Heart left ventricle (tissue), 16 donors: ENCODE measurements at regions not wholly inside any gene's neighbourhood (a gene's known extent, or its start where the extent isn't known, plus 50 kb on each side); places are given as distances from the start of the nearest gene placed in this dataset.

Experiments
- ATAC-seq, 4 donors: fragments of 200-7000 bp; cut with Tn5 transposase; one replicate each; pipeline ENCODE4 v1.9.1; 2020 to 2022; ENCODE audit warnings: moderate library complexity in 4 of 4, mild to moderate bottlenecking in 3 of 4, moderate number of reproducible peaks in 1 of 4
- DNase-seq, 5 donors: peaks; one replicate each; pipeline ENCODE4 v3.0.0-alpha.2; 2020
- H3K27ac ChIP-seq, 12 donors: fragments of 200-600 bp; sonication (generic) in 4 of 12; one replicate each; pipeline versions ENCODE4 v1.5.0 to v1.8.0; 2016 to 2022; ENCODE audit warnings: mild to moderate bottlenecking in 2 of 12
- H3K27me3 ChIP-seq, 9 donors: fragments of 200-600 bp; sonication (generic) in 2 of 9; one replicate each; pipeline versions ENCODE4 v1.5.1 to v1.8.0; 2016 to 2022; ENCODE audit warnings: mild to moderate bottlenecking in 3 of 9
- H3K36me3 ChIP-seq, 9 donors: fragments of 200-600 bp; sonication (generic) in 2 of 9; one replicate each; pipeline versions ENCODE4 v1.5.0 to v1.8.0; 2018 to 2022; ENCODE audit warnings: mild to moderate bottlenecking in 2 of 9
- H3K4me1 ChIP-seq, 12 donors: fragments of 200-600 bp; sonication (generic) in 4 of 12; one replicate each; pipeline versions ENCODE4 v1.5.0 to v1.8.0; 2016 to 2022; ENCODE audit warnings: mild to moderate bottlenecking in 3 of 12
- H3K4me3 ChIP-seq, 12 donors: fragments of 200-600 bp; sonication (generic) in 4 of 12; one replicate each; pipeline versions ENCODE4 v1.5.0 to v1.8.0; 2017 to 2022; ENCODE audit warnings: mild to moderate bottlenecking in 9 of 12, moderate library complexity in 4 of 12
- H3K9me3 ChIP-seq, 12 donors: fragments of 200-600 bp; sonication (generic) in 4 of 12; one replicate each; pipeline versions ENCODE4 v1.5.0 to v1.8.0; 2016 to 2022; ENCODE audit warnings: mild to moderate bottlenecking in 1 of 12
- CTCF ChIP-seq, 12 donors: fragments of 200-600 bp; sonication (generic) in 4 of 12; IDR thresholded peaks; one replicate each; pipeline versions ENCODE4 v1.5.0 to v1.8.0; 2018 to 2022; ENCODE audit warnings: antibody characterized with exemption in 12 of 12, mild to moderate bottlenecking in 5 of 12
- POLR2A ChIP-seq, 2 donors: fragments of 450-650 bp; IDR thresholded peaks; one replicate each; pipeline ENCODE4 v1.6.1; 2017; ENCODE audit warnings: antibody characterized with exemption in 2 of 2, mild to moderate bottlenecking in 2 of 2, moderate library complexity in 2 of 2
- WGBS, 4 donors: extraction: QIAGEN DNeasy Blood & Tissue Kit in 2 of 4; methylation state at CpG; one replicate each; pipeline versions ENCODE4 v1.1.5 to v1.1.7; 2013 to 2018; 5-methylcytosine and 5-hydroxymethylcytosine counted together
- intact Hi-C, 10 donors: fragments of 100-400 bp; cut with DNase I; formaldehyde crosslinking; loops; one replicate each; pipeline versions ENCODE4 v1.11.1 to v1.14.2; 2022
- donor health status: ischemic (EF 13 %, LVEDD 7.1; RV severe dilation, severe dysfunction).
- donor health status: healthy with polysubstance abuse.
- donor health status: DM: no; HTN: yes; CAD: no.
- donor health status: DM: no; HTN: no; CAD: no.
- donor health status: ischemic (EF 25% LVEDD 6.9; RV normal size, moderate dysfunction).
- donor health status: ischemic (EF 25% LVEDD 5.7; RV mildly dilated, moderate dysfunction).
- donor health status: healthy.
- donor health status: DM: yes; HTN: yes; CAD: no.
- donor health status: ischemic (EF 35%, LVEDD 5.7; RV mildly dilated, moderate dysfunction).
- donor health status: nonischemic (EF 11% LVEDD 7.7; RV severe dilation, severe dysfunction).
- donor health status: DM: yes; HTN: yes; CAD: no.
- donor health status: PGD.
- donor health status: ischemic (EF 29% LVEDD 5.4; RV normal size, mild dysfunction).
- donor health status: nonischemic (EF 23%, LVEDD 6.1; RV moderate dilation, normal function).

- DNase-seq = peak in 2 of 5 donors; percentile 4 to 12
- H3K36me3 ChIP-seq = no peaks in the 10 kb centered on the region
- intact Hi-C loops = no loop called here
- no peaks in the 10 kb centered on the region for H3K4me1 ChIP-seq
- 89 to 92% (median 91%) methylated on average over 22 to 39 of the region's 39 CpGs for WGBS, 4 donors
- no peak for ATAC-seq
- no peak for TF ChIP-seq CTCF (IDR thresholded peaks at IDR 0.05)
- no peak for TF ChIP-seq POLR2A (IDR thresholded peaks at IDR 0.05)
- H3K9me3 ChIP-seq = no peaks in the 10 kb centered on the region
- no peak overlapping the region for H3K4me3 ChIP-seq
- H3K27ac ChIP-seq = no peak overlapping the region
- H3K27me3 ChIP-seq = peaks cover 0 to 5% (median 0%) of the 10 kb centered on the region in 9 donors
Measured at GRCh38 chr10:131848741-131849590, 51.8 kb upstream of the PPP2R2D start.

- H3K9me3 ChIP-seq = no peaks in the 10 kb centered on the region
- peaks cover 0 to 5% (median 0%) of the 10 kb centered on the region in 9 donors for H3K27me3 ChIP-seq
- WGBS, 4 donors = 84 to 89% (median 85%) methylated on average over 24 to 29 of the region's 29 CpGs
- no peaks in the 10 kb centered on the region for H3K4me1 ChIP-seq
- no peaks in the 10 kb centered on the region for H3K36me3 ChIP-seq
- no peak overlapping the region for H3K4me3 ChIP-seq
- TF ChIP-seq CTCF (IDR thresholded peaks at IDR 0.05) (no peak), POLR2A (IDR thresholded peaks at IDR 0.05) (no peak)
- H3K27ac ChIP-seq = no peak overlapping the region
- intact Hi-C loops = no loop called here
- ATAC-seq (no peak), DNase-seq (peak in 2 of 5 donors; percentile 2 to 12)
Measured at GRCh38 chr10:131849591-131850382, 51.0 kb upstream of the PPP2R2D start.

GRCh38 chr10:131850383-131850870 lies 50.4 kb upstream of the PPP2R2D start:
- Histone ChIP-seq H3K4me1 (no peaks in the 10 kb centered on the region), H3K9me3 (no peaks in the 10 kb centered on the region), H3K27me3 (peaks cover 0 to 9% (median 0%) of the 10 kb centered on the region in 9 donors), H3K4me3 (no peak overlapping the region), H3K27ac (no peak overlapping the region), H3K36me3 (no peaks in the 10 kb centered on the region)
- intact Hi-C loops = no loop called here
- 67 to 80% (median 71%) methylated on average over 6 of the region's 6 CpGs for WGBS, 4 donors
- TF ChIP-seq POLR2A (IDR thresholded peaks at IDR 0.05) (no peak), CTCF (IDR thresholded peaks at IDR 0.05) (no peak)
- ATAC-seq (no peak), DNase-seq (no peak)
